ENCODE measurements at regions not wholly inside any gene's neighbourhood (a gene's known extent, or its start where the extent isn't known, plus 50 kb on each side); places are given as distances from the start of the nearest gene placed in this dataset.

- no peak for TF ChIP-seq CTCF (IDR thresholded peaks at IDR 0.05)
- no peak for TF ChIP-seq EP300 (IDR thresholded peaks at IDR 0.05)
Observed at GRCh38 chrY:21021811-21022210, 265.9 kb downstream of the RPS4Y2 start.

Measured in upper lobe of left lung (tissue), 4 donors.